ENCODE measurements at regions not wholly inside any gene's neighbourhood (a gene's known extent, or its start where the extent isn't known, plus 50 kb on each side); places are given as distances from the start of the nearest gene placed in this dataset.

DNA sequence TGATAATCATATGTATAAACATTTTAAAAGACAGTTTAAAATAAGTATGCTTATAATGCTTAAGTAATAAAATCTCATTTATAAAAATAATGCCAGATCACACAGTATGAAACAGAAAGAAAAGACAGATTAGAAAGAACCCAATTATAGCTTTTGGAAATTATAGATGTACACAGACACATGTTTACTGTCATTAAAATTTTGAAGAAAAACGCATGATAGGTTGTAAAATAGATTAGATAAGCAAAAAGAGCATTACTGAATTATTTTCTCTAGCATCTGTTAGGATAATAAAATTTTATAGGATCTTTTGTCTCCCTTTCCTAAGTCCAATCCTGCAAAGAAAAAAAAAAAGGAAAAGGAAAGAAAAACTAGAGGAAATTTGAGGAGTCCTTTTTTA lies 1107.3 kb upstream of the LRRN3 start:
- TF ChIP-seq, protein P1, sequence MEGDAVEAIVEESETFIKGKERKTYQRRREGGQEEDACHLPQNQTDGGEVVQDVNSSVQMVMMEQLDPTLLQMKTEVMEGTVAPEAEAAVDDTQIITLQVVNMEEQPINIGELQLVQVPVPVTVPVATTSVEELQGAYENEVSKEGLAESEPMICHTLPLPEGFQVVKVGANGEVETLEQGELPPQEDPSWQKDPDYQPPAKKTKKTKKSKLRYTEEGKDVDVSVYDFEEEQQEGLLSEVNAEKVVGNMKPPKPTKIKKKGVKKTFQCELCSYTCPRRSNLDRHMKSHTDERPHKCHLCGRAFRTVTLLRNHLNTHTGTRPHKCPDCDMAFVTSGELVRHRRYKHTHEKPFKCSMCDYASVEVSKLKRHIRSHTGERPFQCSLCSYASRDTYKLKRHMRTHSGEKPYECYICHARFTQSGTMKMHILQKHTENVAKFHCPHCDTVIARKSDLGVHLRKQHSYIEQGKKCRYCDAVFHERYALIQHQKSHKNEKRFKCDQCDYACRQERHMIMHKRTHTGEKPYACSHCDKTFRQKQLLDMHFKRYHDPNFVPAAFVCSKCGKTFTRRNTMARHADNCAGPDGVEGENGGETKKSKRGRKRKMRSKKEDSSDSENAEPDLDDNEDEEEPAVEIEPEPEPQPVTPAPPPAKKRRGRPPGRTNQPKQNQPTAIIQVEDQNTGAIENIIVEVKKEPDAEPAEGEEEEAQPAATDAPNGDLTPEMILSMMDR (IDR thresholded peaks at IDR 0.05; ENCODE audit: low read length), result no peak
- TF ChIP-seq EZH2 (IDR thresholded peaks at IDR 0.05; ENCODE audit: borderline replicate concordance, low read length), result no peak
